ENCODE measurements at regions not wholly inside any gene's neighbourhood (a gene's known extent, or its start where the extent isn't known, plus 50 kb on each side); places are given as distances from the start of the nearest gene placed in this dataset.
A peak's percentile ranks its signal among the peaks of the same experiment; 100 is the strongest.

GRCh38 chr2:163459986-163460385 lies 275.8 kb downstream of the FIGN start:
- DNase-seq (ENCODE audit: low read depth, low spot score), result no peak

GRCh38 chr2:163456953-163457743 lies 278.7 kb downstream of the FIGN start:
- DNase-seq (ENCODE audit: low read depth, low spot score), result no peak

GRCh38 chr2:163455815-163456214 lies 280.0 kb downstream of the FIGN start:
- DNase-seq (ENCODE audit: low read depth, low spot score), result no peak

- DNase-seq (ENCODE audit: low read depth, low spot score), result no peak
These were observed 281.9 kb downstream of the FIGN start for GRCh38 chr2:163453920-163454319.

GRCh38 chr2:163441603-163442002 lies 294.2 kb downstream of the FIGN start:
- DNase-seq (ENCODE audit: low read depth, low spot score), result no peak

GRCh38 chr2:163436963-163437362 lies 298.8 kb downstream of the FIGN start:
- DNase-seq (ENCODE audit: low read depth, low spot score), result no peak

- no peak for DNase-seq (ENCODE audit: low read depth, low spot score)
These were observed 307.6 kb downstream of the FIGN start for GRCh38 chr2:163428187-163428586.

GRCh38 chr2:163420604-163421003 lies 315.2 kb downstream of the FIGN start:
- DNase-seq (ENCODE audit: low read depth, low spot score), result no peak

GRCh38 chr2:163419000-163419830 lies 316.6 kb downstream of the FIGN start:
- DNase-seq (ENCODE audit: low read depth, low spot score), result no peak

- DNase-seq (ENCODE audit: low read depth, low spot score), result no peak
These were observed 318.0 kb downstream of the FIGN start for GRCh38 chr2:163417596-163418337.

- DNase-seq (ENCODE audit: low read depth, low spot score), result no peak
These were observed 321.7 kb downstream of the FIGN start for GRCh38 chr2:163414121-163414520.

GRCh38 chr2:163407296-163407695 lies 328.5 kb downstream of the FIGN start:
- DNase-seq (ENCODE audit: low read depth, low spot score), result peak; percentile 44

GRCh38 chr2:163405298-163405697 lies 330.5 kb downstream of the FIGN start:
- DNase-seq (ENCODE audit: low read depth, low spot score), result no peak

GRCh38 chr2:163401481-163401880 lies 334.3 kb downstream of the FIGN start:
- DNase-seq (ENCODE audit: low read depth, low spot score), result peak; percentile 17

GRCh38 chr2:163397451-163397850 lies 338.4 kb downstream of the FIGN start:
- no peak for DNase-seq (ENCODE audit: low read depth, low spot score)

- no peak for DNase-seq (ENCODE audit: low read depth, low spot score)
These were observed 340.2 kb downstream of the FIGN start for GRCh38 chr2:163395602-163396001.

GRCh38 chr2:163389838-163390237 lies 346.0 kb downstream of the FIGN start:
- no peak for DNase-seq (ENCODE audit: low read depth, low spot score)

- no peak for DNase-seq (ENCODE audit: low read depth, low spot score)
These were observed 360.3 kb downstream of the FIGN start for GRCh38 chr2:163375472-163375871.

- no peak for DNase-seq (ENCODE audit: low read depth, low spot score)
These were observed 360.7 kb downstream of the FIGN start for GRCh38 chr2:163375070-163375469.

- no peak for DNase-seq (ENCODE audit: low read depth, low spot score)
These were observed 361.5 kb downstream of the FIGN start for GRCh38 chr2:163374282-163374681.

- DNase-seq (ENCODE audit: low read depth, low spot score), result no peak
These were observed 362.3 kb downstream of the FIGN start for GRCh38 chr2:163373496-163373895.
